Neutrophil (primary cell): ENCODE measurements at regions not wholly inside any gene's neighbourhood (a gene's known extent, or its start where the extent isn't known, plus 50 kb on each side); places are given as distances from the start of the nearest gene placed in this dataset.

Source experiments
- H3K27ac ChIP-seq: fragments of 200-600 bp; sonication (generic); 2 replicates; pipeline ENCODE4 v1.5.1; 2016; ENCODE audit warnings: mild to moderate bottlenecking, moderate library complexity
- H3K27me3 ChIP-seq: fragments of 200-600 bp; sonication (generic); 2 replicates; pipeline ENCODE4 v1.6.0; 2016; ENCODE audit warnings: mild to moderate bottlenecking
- H3K36me3 ChIP-seq: fragments of 200-600 bp; sonication (generic); 2 replicates; pipeline ENCODE4 v1.5.1; 2017
- H3K4me1 ChIP-seq, 2 experiments: fragments of 200-600 bp in 1 of 2; sonication (generic) in 1 of 2; 1 replicate in 1 of 2; 2 replicates in 1 of 2; pipeline versions ENCODE4 v1.5.1 to v1.6.1; 2013 to 2016; ENCODE audit warnings: low read depth in 1 of 2, low read length in 1 of 2, mild to moderate bottlenecking in 1 of 2, moderate library complexity in 1 of 2; ENCODE audit not compliant: control insufficient read depth in 1 of 2, insufficient read depth in 1 of 2
- H3K4me3 ChIP-seq, 2 experiments: fragments of 200-600 bp in 1 of 2; sonication (generic) in 1 of 2; 1 replicate in 1 of 2; 2 replicates in 1 of 2; pipeline ENCODE4 v1.5.1; 2013 to 2016; ENCODE audit warnings: low read depth in 1 of 2, low read length in 1 of 2, mild to moderate bottlenecking in 1 of 2, moderate library complexity in 1 of 2
- H3K9me3 ChIP-seq: fragments of 200-600 bp; sonication (generic); 2 replicates; pipeline ENCODE4 v1.5.1; 2016
- TF ChIP-seq, protein P1 (sequence below): fragments of 200-600 bp; sonication (generic); IDR thresholded peaks from 2 replicates; pipeline ENCODE4 v1.5.1; 2016; ENCODE audit warnings: antibody characterized with exemption

GRCh38 chr5:88486431-88486830 is 217.8 kb upstream of the TMEM161B start:
- Histone ChIP-seq H3K27me3 (no peaks in the 10 kb centered on the region), H3K9me3 (no peaks in the 10 kb centered on the region), H3K4me1 (no peaks in the 10 kb centered on the region), H3K36me3 (no peaks in the 10 kb centered on the region), H3K27ac (no peak overlapping the region), H3K4me3 (no peak overlapping the region)
- TF ChIP-seq, protein P1, sequence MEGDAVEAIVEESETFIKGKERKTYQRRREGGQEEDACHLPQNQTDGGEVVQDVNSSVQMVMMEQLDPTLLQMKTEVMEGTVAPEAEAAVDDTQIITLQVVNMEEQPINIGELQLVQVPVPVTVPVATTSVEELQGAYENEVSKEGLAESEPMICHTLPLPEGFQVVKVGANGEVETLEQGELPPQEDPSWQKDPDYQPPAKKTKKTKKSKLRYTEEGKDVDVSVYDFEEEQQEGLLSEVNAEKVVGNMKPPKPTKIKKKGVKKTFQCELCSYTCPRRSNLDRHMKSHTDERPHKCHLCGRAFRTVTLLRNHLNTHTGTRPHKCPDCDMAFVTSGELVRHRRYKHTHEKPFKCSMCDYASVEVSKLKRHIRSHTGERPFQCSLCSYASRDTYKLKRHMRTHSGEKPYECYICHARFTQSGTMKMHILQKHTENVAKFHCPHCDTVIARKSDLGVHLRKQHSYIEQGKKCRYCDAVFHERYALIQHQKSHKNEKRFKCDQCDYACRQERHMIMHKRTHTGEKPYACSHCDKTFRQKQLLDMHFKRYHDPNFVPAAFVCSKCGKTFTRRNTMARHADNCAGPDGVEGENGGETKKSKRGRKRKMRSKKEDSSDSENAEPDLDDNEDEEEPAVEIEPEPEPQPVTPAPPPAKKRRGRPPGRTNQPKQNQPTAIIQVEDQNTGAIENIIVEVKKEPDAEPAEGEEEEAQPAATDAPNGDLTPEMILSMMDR = no peak

GRCh38 chr5:88485531-88485930 is 216.9 kb upstream of the TMEM161B start:
- TF ChIP-seq, protein P1 = no peak
- Histone ChIP-seq H3K4me3 (no peak overlapping the region), H3K36me3 (no peaks in the 10 kb centered on the region), H3K4me1 (no peaks in the 10 kb centered on the region), H3K9me3 (no peaks in the 10 kb centered on the region), H3K27ac (no peak overlapping the region), H3K27me3 (no peaks in the 10 kb centered on the region)

DNA sequence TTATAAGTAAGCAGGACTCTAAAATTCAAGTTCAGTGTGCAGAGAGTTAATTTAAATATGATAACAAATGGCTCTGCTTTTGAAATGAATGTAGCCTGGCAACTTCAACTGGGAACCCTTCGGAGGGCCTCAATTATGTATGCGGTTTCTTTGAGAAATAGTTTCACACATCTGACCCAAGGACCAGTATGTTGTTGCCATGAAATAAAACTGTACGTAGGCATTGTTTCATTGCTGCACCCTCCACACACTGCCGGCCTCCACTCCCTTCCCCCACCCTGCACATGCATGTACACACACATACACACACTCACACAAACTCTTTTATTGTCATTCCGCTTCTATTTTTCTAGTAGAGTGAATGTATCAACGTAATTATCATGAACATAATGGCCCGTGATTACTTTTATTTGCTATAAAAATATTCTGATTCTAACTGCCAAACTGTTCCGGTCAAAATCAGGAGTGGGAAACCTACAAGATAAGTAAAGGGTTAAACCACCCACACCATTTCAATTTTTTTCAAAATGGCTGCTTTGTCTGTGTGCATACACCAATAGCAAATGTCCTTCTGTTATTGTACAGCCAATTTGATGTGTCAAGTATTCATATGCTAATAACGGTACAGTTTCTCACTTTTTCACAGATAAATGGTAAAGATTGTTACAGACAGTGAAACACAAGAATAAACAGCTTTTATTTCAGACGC is 215.5 kb upstream of the TMEM161B start:
- Histone ChIP-seq H3K27me3 (no peaks in the 10 kb centered on the region), H3K36me3 (no peaks in the 10 kb centered on the region), H3K4me1 (no peaks in the 10 kb centered on the region), H3K27ac (no peak overlapping the region), H3K4me3 (no peak overlapping the region), H3K9me3 (no peaks in the 10 kb centered on the region)
- TF ChIP-seq, protein P1 = no peak

- Histone ChIP-seq H3K36me3 (no peaks in the 10 kb centered on the region), H3K27ac (no peak overlapping the region), H3K9me3 (no peaks in the 10 kb centered on the region), H3K27me3 (no peaks in the 10 kb centered on the region), H3K4me1 (no peaks in the 10 kb centered on the region), H3K4me3 (no peak overlapping the region)
- TF ChIP-seq, protein P1 = no peak
Measured at GRCh38 chr5:88480801-88481499, 212.3 kb upstream of the TMEM161B start.

DNA sequence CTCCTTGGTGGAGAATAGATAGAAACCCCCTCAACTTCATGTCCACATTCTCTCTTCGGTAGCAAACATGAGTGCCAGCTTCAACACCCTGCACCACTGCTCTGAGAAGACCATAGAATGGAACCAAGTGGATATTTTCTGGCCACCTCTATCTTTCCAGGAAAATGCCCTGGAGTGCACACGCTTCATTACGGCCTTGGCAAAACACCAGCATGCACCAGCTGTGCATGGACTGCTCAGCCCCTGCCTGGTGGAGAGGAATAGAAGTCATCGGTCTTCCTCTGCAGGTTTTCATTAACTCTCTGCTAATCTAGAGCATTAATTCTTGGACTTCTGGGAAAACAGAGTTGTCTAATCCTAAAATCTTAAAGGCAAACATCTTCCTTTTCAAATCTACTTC is 211.6 kb upstream of the TMEM161B start:
- Histone ChIP-seq H3K27me3 (no peaks in the 10 kb centered on the region), H3K4me3 (no peak overlapping the region), H3K4me1 (no peaks in the 10 kb centered on the region), H3K36me3 (no peaks in the 10 kb centered on the region), H3K9me3 (no peaks in the 10 kb centered on the region), H3K27ac (no peak overlapping the region)
- TF ChIP-seq, protein P1 = no peak
